K562 (cell line): ENCODE measurements at regions not wholly inside any gene's neighbourhood (a gene's known extent, or its start where the extent isn't known, plus 50 kb on each side); places are given as distances from the start of the nearest gene placed in this dataset.

Experiments
- CHD1 ChIP-seq: fragments of 200-600 bp; sonication (generic); IDR thresholded peaks from one replicate; pipeline ENCODE4 v1.6.1; 2012; ENCODE audit warnings: mild to moderate bottlenecking, moderate library complexity, low read length, inconsistent platforms
- GATA2 ChIP-seq: sonication (generic); formaldehyde crosslinking; IDR thresholded peaks from 2 replicates; pipeline ENCODE4 v1.4.0; 2020; ENCODE audit warnings: mild to moderate bottlenecking, missing genetic modification reagents
- HDGF ChIP-seq: fragments of 450-650 bp; IDR thresholded peaks from 2 replicates; pipeline ENCODE4 v1.6.1; 2016
- HLTF ChIP-seq: fragments of 450-650 bp; IDR thresholded peaks from 2 replicates; pipeline ENCODE4 v1.6.1; 2016
- POLR2G ChIP-seq: fragments of 200-400 bp; formaldehyde crosslinking; IDR thresholded peaks from 2 replicates; pipeline ENCODE4 v1.6.1; 2017; ENCODE audit warnings: low read depth, mild to moderate bottlenecking, antibody characterized with exemption, low read length, moderate library complexity
- PPARD ChIP-seq: fragments of 250-450 bp; sonication (Bioruptor Pico); IDR thresholded peaks from 2 replicates; pipeline ENCODE4 v1.8.0; 2022; ENCODE audit warnings: inconsistent platforms, mild to moderate bottlenecking, moderate library complexity
- TEAD2 ChIP-seq: fragments of 450-650 bp; IDR thresholded peaks from 2 replicates; pipeline ENCODE4 v1.6.1; 2016; ENCODE audit warnings: missing genetic modification characterization, control low read depth, missing compliant biosample characterization
- TGIF2 ChIP-seq: sonication (generic); formaldehyde crosslinking; IDR thresholded peaks from 2 replicates; pipeline ENCODE4 v1.8.1; 2022; ENCODE audit warnings: mild to moderate bottlenecking, missing genetic modification reagents, moderate library complexity
- ZBED1 ChIP-seq: IDR thresholded peaks from 2 replicates; pipeline ENCODE4 v1.6.1; 2014
- ZNF121 ChIP-seq: sonication (generic); formaldehyde crosslinking; conservative IDR thresholded peaks from 2 replicates; pipeline ENCODE4 v1.8.0; 2022; ENCODE audit warnings: missing genetic modification reagents
- ZNF584 ChIP-seq: fragments of 200-800 bp; sonication (Bioruptor generic); IDR thresholded peaks from 2 replicates; pipeline ENCODE4 v1.6.1; 2016; ENCODE audit warnings: low read depth, mild to moderate bottlenecking, missing genetic modification characterization, missing compliant biosample characterization
- TF ChIP-seq, protein P1 (sequence below): fragments of 450-650 bp; IDR thresholded peaks from 2 replicates; pipeline ENCODE4 v1.6.1; 2017; ENCODE audit warnings: antibody characterized with exemption
- TF ChIP-seq, protein P2 (sequence below): fragments of 250-450 bp; sonication (Bioruptor Pico); IDR thresholded peaks from 2 replicates; pipeline ENCODE4 v1.4.0; 2020
- TF ChIP-seq, protein P3 (sequence below): fragments of 250-450 bp; sonication (Bioruptor Pico); IDR thresholded peaks from 2 replicates; pipeline ENCODE4 v1.8.0; 2021; ENCODE audit warnings: moderate library complexity, mild to moderate bottlenecking, inconsistent platforms

DNA sequence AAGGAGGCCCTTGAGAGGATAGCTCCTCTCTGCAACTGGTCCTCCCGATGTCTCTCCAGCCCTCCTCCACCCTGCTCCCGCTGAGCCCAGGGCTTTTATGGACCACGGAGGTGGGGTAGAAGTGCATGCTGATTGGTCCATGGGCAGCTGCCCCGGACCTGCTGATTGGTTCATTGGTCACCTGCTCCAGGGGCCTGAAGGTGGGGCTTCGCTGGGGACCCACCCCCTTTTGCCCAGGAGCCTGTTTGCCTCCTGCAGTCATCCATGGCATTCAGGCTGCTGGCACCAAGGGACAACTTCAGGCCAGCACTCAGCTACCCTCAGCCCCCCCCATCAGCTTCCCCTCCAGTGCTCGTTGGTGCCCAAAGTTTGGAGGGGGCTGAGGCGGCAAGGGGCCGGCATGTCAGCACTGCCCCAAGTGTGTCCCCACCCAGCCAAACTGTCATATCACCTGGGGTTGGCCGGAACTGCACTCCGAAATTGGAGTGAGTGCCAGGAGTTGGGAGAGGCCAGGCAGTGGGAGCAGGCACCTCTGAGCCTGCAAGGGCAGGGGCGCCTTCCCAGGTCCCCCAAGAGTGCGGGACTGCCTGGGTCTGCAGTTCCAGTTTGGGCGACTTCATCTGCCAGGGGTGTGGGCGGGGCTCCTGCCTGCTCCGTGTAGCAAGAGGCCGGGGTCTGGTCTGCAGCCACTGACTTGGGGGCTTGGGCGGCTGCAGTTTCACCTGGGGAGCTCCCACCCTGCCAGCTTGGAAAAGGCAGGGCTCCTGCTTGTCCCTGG is 288.9 kb downstream of the RDH14 start:
- TF ChIP-seq CHD1 (no peak), GATA2 (no peak), HDGF (no peak), ZNF121 (CRISPR knock-in tag) (no peak), TGIF2 (CRISPR knock-in tag) (no peak), POLR2G (no peak), ZNF584 (CRISPR knock-in tag) (no peak), TEAD2 (tag) (no peak), HLTF (no peak), ZBED1 (no peak), PPARD (no peak)
- TF ChIP-seq, protein P1, sequence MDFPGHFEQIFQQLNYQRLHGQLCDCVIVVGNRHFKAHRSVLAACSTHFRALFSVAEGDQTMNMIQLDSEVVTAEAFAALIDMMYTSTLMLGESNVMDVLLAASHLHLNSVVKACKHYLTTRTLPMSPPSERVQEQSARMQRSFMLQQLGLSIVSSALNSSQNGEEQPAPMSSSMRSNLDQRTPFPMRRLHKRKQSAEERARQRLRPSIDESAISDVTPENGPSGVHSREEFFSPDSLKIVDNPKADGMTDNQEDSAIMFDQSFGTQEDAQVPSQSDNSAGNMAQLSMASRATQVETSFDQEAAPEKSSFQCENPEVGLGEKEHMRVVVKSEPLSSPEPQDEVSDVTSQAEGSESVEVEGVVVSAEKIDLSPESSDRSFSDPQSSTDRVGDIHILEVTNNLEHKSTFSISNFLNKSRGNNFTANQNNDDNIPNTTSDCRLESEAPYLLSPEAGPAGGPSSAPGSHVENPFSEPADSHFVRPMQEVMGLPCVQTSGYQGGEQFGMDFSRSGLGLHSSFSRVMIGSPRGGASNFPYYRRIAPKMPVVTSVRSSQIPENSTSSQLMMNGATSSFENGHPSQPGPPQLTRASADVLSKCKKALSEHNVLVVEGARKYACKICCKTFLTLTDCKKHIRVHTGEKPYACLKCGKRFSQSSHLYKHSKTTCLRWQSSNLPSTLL: no peak
- TF ChIP-seq, protein P2, sequence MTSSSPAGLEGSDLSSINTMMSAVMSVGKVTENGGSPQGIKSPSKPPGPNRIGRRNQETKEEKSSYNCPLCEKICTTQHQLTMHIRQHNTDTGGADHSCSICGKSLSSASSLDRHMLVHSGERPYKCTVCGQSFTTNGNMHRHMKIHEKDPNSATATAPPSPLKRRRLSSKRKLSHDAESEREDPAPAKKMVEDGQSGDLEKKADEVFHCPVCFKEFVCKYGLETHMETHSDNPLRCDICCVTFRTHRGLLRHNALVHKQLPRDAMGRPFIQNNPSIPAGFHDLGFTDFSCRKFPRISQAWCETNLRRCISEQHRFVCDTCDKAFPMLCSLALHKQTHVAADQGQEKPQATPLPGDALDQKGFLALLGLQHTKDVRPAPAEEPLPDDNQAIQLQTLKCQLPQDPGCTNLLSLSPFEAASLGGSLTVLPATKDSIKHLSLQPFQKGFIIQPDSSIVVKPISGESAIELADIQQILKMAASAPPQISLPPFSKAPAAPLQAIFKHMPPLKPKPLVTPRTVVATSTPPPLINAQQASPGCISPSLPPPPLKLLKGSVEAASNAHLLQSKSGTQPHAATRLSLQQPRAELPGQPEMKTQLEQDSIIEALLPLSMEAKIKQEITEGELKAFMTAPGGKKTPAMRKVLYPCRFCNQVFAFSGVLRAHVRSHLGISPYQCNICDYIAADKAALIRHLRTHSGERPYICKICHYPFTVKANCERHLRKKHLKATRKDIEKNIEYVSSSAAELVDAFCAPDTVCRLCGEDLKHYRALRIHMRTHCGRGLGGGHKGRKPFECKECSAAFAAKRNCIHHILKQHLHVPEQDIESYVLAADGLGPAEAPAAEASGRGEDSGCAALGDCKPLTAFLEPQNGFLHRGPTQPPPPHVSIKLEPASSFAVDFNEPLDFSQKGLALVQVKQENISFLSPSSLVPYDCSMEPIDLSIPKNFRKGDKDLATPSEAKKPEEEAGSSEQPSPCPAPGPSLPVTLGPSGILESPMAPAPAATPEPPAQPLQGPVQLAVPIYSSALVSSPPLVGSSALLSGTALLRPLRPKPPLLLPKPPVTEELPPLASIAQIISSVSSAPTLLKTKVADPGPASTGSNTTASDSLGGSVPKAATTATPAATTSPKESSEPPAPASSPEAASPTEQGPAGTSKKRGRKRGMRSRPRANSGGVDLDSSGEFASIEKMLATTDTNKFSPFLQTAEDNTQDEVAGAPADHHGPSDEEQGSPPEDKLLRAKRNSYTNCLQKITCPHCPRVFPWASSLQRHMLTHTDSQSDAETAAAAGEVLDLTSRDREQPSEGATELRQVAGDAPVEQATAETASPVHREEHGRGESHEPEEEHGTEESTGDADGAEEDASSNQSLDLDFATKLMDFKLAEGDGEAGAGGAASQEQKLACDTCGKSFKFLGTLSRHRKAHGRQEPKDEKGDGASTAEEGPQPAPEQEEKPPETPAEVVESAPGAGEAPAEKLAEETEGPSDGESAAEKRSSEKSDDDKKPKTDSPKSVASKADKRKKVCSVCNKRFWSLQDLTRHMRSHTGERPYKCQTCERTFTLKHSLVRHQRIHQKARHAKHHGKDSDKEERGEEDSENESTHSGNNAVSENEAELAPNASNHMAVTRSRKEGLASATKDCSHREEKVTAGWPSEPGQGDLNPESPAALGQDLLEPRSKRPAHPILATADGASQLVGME (CRISPR knock-in tag): no peak
- TF ChIP-seq, protein P3, sequence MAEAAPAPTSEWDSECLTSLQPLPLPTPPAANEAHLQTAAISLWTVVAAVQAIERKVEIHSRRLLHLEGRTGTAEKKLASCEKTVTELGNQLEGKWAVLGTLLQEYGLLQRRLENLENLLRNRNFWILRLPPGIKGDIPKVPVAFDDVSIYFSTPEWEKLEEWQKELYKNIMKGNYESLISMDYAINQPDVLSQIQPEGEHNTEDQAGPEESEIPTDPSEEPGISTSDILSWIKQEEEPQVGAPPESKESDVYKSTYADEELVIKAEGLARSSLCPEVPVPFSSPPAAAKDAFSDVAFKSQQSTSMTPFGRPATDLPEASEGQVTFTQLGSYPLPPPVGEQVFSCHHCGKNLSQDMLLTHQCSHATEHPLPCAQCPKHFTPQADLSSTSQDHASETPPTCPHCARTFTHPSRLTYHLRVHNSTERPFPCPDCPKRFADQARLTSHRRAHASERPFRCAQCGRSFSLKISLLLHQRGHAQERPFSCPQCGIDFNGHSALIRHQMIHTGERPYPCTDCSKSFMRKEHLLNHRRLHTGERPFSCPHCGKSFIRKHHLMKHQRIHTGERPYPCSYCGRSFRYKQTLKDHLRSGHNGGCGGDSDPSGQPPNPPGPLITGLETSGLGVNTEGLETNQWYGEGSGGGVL: no peak
